GM18505 (cell line): ENCODE measurements at regions not wholly inside any gene's neighbourhood (a gene's known extent, or its start where the extent isn't known, plus 50 kb on each side); places are given as distances from the start of the nearest gene placed in this dataset.
A peak's percentile ranks its signal among the peaks of the same experiment; 100 is the strongest.

Experiments used
- ATAC-seq: cut with Tn5 transposase; IDR thresholded peaks from one replicate; pipeline ENCODE4 v1.9.1; 2021; ENCODE audit not compliant: unreplicated experiment
- POLR2A ChIP-seq: IDR thresholded peaks from 4 replicates; pipeline ENCODE4 v1.6.1; 2011; ENCODE audit warnings: borderline replicate concordance; ENCODE audit not compliant: insufficient read depth, insufficient read length; ENCODE audit errors: extremely low read depth

- no peak for TF ChIP-seq POLR2A
- no peak for ATAC-seq
These were observed 97.2 kb downstream of the TRIM36 start for GRCh38 chr5:115072266-115073064.

- TF ChIP-seq POLR2A, result no peak
- ATAC-seq, result no peak
These were observed 99.0 kb downstream of the TRIM36 start for GRCh38 chr5:115070737-115071136.

- ATAC-seq, result peak; percentile 39
- no peak for TF ChIP-seq POLR2A
These were observed 100.4 kb downstream of the TRIM36 start for GRCh38 chr5:115069087-115069968.

GRCh38 chr5:115068239-115069086 is 101.2 kb downstream of the TRIM36 start:
- no peak for TF ChIP-seq POLR2A
- peak; percentile 86 for ATAC-seq

GRCh38 chr5:115064380-115064779 is 105.3 kb downstream of the TRIM36 start:
- no peak for ATAC-seq
- TF ChIP-seq POLR2A, result no peak

- ATAC-seq, result no peak
- no peak for TF ChIP-seq POLR2A
These were observed 115.2 kb downstream of the TRIM36 start for GRCh38 chr5:115054387-115054951.

GRCh38 chr5:115052948-115053347 is 116.8 kb downstream of the TRIM36 start:
- no peak for TF ChIP-seq POLR2A
- no peak for ATAC-seq

- ATAC-seq, result no peak
- no peak for TF ChIP-seq POLR2A
These were observed 118.8 kb downstream of the TRIM36 start for GRCh38 chr5:115050866-115051265.

GRCh38 chr5:115033861-115034260 is 135.8 kb downstream of the TRIM36 start:
- TF ChIP-seq POLR2A, result no peak
- ATAC-seq, result no peak

GRCh38 chr5:115028557-115028956 is 141.2 kb downstream of the TRIM36 start:
- no peak for ATAC-seq
- TF ChIP-seq POLR2A, result no peak

- no peak for ATAC-seq
- no peak for TF ChIP-seq POLR2A
These were observed 144.8 kb downstream of the TRIM36 start for GRCh38 chr5:115024922-115025321.

- TF ChIP-seq POLR2A, result no peak
- no peak for ATAC-seq
These were observed 147.4 kb downstream of the TRIM36 start for GRCh38 chr5:115022303-115022702.

- no peak for TF ChIP-seq POLR2A
- no peak for ATAC-seq
These were observed 153.1 kb downstream of the TRIM36 start for GRCh38 chr5:115016646-115017045.
